Adrenal gland (tissue), 5 donors: ENCODE measurements at regions not wholly inside any gene's neighbourhood (a gene's known extent, or its start where the extent isn't known, plus 50 kb on each side); places are given as distances from the start of the nearest gene placed in this dataset.

Source experiments
- POLR2A ChIP-seq, 2 donors: fragments of 450-650 bp; IDR thresholded peaks; one replicate each; pipeline ENCODE4 v1.6.1; 2017; ENCODE audit warnings: antibody characterized with exemption in 2 of 2, mild to moderate bottlenecking in 2 of 2, moderate library complexity in 1 of 2
- TF ChIP-seq, protein P1 (sequence below), 6 experiments: fragments of 450-650 bp in 4 of 6; fragments of 200-600 bp in 2 of 6; sonication (generic) in 1 of 6; IDR thresholded peaks; 1 replicate in 5 of 6; 2 replicates in 1 of 6; pipeline versions ENCODE4 v1.5.1 to v1.8.0; 2016 to 2021; ENCODE audit warnings: antibody characterized with exemption in 6 of 6, mild to moderate bottlenecking in 2 of 6, moderate library complexity in 1 of 6
- donor health status: DM: no; HTN: no; CAD: no.

DNA sequence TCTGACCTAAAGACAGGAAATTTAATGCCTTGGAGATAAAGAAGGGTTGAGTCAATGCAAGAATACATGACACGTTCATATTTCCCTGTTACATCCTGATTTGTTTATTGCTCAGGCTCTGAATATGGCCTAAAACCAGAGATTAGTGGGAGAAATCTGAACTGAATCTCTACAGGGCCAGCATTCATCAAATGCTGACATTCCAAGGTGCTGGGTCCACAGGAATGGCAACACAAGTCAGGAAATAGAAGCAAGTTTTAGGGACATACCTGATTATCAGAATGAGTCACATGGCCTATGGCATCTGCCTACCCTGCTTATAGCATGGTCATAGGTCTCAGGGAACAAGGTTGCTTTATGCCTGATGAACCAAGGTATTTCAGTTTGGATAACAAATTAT, 117.4 kb upstream of the CES5A start:
- no peak for TF ChIP-seq POLR2A (IDR thresholded peaks at IDR 0.05)
- TF ChIP-seq, protein P1, sequence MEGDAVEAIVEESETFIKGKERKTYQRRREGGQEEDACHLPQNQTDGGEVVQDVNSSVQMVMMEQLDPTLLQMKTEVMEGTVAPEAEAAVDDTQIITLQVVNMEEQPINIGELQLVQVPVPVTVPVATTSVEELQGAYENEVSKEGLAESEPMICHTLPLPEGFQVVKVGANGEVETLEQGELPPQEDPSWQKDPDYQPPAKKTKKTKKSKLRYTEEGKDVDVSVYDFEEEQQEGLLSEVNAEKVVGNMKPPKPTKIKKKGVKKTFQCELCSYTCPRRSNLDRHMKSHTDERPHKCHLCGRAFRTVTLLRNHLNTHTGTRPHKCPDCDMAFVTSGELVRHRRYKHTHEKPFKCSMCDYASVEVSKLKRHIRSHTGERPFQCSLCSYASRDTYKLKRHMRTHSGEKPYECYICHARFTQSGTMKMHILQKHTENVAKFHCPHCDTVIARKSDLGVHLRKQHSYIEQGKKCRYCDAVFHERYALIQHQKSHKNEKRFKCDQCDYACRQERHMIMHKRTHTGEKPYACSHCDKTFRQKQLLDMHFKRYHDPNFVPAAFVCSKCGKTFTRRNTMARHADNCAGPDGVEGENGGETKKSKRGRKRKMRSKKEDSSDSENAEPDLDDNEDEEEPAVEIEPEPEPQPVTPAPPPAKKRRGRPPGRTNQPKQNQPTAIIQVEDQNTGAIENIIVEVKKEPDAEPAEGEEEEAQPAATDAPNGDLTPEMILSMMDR (IDR thresholded peaks at IDR 0.05) = no peak
